NCI-H187 (cell line): ENCODE measurements at regions not wholly inside any gene's neighbourhood (a gene's known extent, or its start where the extent isn't known, plus 50 kb on each side); places are given as distances from the start of the nearest gene placed in this dataset.

Experiments
- DNase-seq, 2 experiments: peaks; one replicate each; lab custom pipeline; 2025; lab: John Stamatoyannopoulos, UW

GRCh38 chr13:107573184-107573583, 642.2 kb downstream of the LIG4 start:
- DNase-seq, result no peak

DNA sequence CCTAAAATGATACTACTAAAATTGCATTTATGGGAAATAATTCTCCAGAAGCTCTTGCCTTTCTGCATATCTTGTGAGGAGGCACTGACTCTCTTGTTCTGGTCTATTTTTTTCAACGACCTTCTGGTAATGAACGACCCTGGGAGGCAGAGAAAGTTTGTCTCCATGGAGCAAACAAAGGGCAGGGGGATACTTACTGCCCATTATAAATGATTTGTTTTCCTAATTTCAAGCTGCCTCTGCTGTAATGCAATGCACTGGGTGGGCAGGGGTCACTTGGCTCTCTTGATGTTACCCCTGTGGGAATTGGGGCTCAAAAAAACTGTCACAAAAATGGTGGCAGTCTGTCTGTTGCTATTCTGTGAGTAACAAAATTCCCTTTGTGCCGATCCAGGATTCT, 643.2 kb downstream of the LIG4 start:
- DNase-seq, result no peak

DNA sequence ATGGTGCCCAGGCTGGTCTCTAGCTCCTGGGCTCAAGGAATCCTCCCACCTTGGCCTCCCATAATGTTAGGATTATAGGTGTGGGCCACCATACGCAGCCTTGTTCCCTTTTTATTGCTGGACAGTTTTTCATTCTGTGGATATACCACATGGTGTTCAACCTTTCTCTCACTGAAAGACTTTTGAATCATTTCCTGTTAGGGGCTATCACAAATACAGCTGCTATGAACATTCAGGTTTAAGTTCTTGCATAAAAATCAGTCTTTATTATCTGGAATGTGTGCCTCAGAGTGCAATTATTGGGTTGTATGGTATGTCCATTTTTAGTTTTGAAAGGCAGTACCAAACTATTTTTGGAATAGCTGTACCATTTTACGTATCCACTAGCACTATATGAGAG, 647.2 kb downstream of the LIG4 start:
- DNase-seq, result no peak

DNA sequence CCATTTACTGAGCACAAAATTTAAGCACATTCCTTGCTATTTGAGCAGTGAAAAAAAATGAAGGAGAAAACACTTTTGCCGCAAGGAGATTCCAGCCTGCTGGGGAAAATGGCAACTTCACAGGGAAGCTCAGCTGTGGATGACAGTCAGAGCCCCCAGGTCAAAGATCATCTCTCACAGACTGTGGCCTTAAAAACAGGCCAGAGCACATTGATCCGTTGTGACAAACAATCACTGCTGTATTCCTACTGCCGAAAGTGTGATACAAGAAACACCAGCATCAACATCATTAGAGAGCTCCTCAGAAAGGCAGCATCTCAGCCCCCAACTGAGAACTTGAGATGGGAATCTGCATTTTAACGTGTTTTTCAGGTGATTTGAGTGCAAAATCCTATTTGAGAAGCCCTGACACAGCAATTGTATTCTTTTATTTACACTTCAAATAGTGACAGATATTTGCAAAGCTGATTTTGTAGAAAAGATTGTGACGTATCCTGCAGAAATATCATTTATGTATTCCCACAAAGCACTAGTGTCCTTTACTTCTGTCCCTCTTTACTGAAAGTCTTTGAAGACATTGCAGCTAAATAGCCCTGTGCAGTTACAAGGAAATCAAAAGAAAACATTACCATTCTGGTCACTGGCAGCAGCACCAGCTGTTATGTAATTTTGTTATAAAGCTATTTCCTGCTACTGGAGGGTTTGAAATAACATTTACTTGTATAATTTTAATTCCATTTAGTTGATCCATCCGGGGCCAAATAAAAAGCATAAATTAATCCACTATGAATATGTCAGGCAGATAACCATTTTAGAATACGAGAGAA, 652.0 kb downstream of the LIG4 start:
- no peak for DNase-seq

DNA sequence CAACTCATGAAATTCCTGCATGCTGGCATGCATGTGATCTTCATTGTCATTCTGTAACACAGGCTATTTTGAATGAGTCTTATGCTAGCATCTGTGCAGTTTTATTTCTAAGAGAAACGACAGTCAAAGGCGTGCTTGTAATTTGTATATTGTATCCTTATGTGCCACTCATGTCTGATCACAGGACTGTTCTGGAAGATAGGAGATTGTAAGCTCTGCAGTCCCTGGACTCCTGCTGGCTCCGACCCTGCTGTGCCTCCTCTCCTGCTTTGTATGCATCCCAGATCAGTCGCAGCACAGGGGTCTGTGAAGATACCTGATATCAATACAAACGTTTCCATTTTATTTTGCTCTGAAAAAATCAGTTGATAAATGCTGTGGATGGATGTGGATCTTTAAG, 653.1 kb downstream of the LIG4 start:
- DNase-seq, result no peak

DNA sequence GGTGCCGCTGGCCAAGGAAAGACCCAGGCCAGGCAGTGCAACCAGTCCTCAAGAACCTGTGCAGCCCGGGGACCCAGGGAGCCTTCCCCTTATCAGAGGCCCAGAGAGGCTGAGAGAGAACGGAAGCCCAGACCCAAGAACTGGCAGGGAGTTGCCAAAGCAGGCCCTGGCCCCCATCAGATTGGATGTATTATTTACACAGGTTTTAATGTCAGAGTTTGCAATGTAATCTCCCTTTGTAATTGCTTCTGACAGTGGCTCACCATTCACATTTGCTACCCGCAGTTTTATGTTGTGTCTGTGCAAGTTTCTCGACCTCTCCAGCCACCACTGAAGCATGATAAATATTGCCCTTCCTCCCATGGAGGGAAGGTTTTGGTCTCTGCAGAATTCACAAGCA, 660.9 kb downstream of the LIG4 start:
- DNase-seq, result peak; percentile 40 to 80

DNA sequence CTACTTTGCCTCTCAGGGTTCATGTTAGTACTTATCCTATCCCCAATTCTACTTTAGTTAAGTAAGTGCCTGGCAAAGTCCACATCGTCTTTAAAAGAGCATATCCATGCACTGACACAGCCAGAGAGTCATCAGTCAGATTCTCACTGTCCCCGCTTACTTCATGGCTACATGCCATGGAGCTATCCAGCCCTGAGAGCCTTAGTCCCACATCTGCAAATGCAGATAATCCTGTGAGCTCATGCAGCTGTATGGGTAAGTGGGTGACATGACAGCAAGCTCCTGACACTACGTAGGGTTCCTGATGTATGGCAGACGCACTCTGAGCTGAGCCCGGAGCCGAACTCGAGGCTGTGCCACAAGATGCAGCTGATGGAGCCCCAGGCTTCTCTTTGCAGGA, 661.5 kb downstream of the LIG4 start:
- no peak for DNase-seq

DNA sequence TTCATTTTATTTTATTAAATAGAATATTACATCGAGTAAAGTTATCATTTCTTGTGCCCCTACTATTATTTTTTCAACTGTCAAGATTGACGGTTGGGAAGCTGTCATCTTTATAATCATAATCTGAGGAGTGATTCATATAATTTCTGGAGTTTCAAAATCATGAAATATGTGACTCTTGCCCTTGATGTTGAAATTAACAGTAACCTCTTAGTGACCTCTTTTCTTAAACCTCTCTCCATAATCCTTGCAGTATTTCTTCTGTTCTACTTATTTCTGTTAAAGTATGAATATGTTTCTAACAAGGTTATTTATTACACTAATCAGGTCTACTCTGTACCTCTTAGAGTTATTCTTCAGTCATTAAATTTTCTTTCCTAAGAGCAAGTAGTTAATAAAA, 663.8 kb downstream of the LIG4 start:
- DNase-seq, result no peak

GRCh38 chr13:107548338-107548737, 667.0 kb downstream of the LIG4 start:
- DNase-seq, result no peak

- DNase-seq, result peak; percentile 46 to 70
These were observed 669.3 kb downstream of the LIG4 start for GRCh38 chr13:107545946-107546502.

- no peak for DNase-seq
These were observed 680.8 kb downstream of the LIG4 start for GRCh38 chr13:107534548-107534947.

- no peak for DNase-seq
These were observed 683.5 kb downstream of the LIG4 start for GRCh38 chr13:107531816-107532215.

DNA sequence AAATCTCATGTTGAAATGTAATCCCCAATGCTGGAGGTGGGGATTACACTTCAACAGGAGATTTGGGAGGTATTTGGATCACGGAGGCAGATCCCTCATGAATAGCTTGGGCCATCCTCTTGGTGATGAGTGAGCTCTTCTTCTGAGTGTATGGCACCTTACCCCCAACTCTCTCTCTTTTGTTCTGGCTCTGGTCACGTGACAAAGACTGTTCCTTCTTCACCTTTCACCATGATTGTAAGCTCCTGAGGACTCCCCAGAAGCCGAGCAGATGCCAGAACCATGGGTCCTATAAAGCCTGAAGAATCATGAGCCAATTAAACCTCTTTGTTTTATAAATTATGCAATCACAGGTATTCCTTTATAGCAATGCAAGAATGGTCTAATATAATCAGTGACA, 684.2 kb downstream of the LIG4 start:
- DNase-seq, result no peak

DNA sequence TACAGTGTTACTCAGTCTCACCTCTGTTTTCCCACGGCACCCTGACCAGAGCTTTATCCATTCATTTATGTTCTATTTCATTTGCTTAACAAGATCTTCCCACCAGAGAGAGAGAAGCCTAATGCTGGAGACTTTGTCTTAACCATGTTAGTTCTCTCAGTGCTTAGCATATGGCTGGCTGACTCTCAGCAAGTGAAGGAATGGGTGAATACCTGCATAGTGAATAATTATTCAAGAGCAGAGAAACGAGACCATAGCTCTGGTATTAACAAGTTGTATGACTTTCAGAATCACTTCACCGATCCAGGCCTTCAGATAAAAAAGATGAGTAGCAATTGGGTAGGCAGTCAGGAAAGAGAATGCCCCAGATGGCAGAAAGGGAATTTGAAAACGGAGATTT, 686.3 kb downstream of the LIG4 start:
- DNase-seq, result no peak

DNA sequence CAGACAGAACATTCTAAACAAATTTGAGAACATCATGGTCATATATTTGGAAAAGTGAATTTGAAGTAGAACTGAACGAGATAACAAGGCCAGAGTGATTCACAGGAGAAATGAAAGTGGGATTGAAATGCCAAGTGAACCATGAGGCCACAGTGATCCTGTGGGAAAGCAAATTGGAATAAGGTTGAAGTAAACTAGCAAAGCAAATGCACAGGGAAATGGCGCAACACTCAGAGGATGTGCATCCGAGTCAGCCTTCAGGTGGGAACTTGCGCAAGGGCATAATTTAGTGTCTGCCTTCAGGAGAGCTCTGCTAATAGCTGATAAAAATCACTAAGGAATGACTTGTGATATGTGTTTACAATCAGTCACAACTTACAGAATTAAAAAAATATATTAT, 696.6 kb downstream of the LIG4 start:
- DNase-seq, result no peak

GRCh38 chr13:107518292-107518691, 697.0 kb downstream of the LIG4 start:
- no peak for DNase-seq

DNA sequence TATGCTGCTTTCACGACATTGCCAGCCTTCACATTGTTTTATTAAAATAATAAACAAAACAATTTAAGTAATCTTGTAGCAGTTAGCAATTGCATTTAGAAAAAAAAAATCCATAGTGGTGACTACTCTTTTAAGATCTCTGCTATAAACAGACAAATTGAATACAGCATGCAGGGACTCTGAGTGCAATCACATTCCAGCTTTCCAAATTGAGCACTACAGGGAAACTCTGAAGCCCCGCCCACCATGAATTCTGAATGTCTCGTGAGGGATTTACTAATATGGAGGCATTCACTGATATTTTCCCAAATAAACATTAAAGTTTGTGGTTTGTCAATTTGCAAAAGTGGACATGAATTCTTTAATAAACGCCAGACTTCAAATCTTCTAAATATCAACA, 698.8 kb downstream of the LIG4 start:
- DNase-seq, result no peak

DNA sequence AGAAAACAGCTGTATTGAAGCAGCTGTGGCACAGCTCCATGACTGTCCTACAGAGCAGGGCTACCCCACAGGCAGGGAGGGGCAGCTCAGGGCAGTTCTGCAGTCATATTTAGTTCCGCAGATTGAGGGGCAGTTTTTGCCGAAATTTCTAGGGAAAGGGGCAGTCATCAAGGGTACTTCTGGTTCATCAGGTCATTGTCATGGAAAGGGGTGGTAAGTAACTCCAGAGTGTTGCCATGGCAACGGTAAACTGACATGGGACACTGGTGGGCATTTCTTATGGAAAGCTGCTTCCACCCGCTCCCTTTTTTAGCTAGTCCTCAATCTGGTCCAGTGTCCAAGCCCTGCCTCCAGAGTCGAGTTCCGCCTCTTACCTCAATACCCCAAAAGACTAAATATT, 702.8 kb downstream of the LIG4 start:
- DNase-seq, result no peak

DNA sequence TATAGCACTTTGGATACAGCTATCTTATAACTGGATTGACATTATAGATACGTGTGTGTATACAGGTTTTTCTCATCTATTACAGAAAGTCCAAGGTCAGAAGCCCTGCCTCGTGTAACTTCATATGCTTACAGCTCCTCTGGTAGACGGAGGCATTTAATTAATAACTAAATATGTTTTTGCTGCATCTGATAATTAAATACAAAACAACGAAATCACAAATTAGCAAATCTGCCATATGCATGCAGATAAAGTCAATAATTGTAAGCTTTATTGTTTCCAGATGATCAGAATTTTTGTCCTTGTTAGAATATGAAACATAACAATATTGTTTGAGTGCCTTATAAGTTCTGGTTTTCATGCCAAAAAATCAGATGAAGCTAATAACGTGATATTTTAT, 717.7 kb downstream of the LIG4 start:
- DNase-seq, result no peak

GRCh38 chr13:107493266-107493665, 722.1 kb downstream of the LIG4 start:
- DNase-seq, result no peak

DNA sequence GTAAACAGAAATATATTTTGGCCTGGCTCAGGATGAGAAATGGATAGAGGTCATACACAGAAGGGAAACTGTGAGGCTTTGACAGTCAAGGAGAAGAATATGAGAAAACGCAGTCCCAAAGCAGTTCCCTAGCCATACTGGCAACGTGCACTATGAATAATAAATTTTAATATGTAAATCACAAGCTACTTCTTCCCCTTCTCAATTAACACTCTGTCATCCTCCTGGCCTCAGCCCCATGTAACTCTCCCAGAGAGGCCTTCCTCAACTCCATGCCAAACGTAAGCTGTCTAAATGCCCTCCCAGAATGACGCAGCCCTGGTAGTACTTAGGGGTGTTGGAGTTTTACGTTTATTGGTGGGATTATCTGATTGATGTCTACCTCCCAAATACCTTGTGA, 732.6 kb downstream of the LIG4 start:
- no peak for DNase-seq

DNA sequence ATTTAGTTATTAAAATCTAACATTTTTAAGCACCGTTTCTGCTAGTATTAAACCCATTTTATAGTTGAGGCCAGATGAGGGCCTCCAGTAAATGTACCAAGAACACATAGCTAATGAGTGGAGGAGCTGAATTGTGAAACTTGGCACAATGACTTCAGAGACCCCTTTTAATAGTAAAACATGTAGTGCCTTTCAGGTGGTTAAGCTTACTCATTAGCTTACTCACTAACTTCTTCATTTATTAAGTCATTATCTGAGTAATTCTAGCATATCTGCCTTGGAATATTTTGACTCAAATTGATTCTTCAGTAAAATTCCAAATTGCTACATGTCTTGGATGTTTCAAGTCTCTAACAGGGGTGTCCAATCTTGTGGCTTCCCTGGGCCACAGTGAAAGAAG, 735.2 kb downstream of the LIG4 start:
- DNase-seq, result no peak

DNA sequence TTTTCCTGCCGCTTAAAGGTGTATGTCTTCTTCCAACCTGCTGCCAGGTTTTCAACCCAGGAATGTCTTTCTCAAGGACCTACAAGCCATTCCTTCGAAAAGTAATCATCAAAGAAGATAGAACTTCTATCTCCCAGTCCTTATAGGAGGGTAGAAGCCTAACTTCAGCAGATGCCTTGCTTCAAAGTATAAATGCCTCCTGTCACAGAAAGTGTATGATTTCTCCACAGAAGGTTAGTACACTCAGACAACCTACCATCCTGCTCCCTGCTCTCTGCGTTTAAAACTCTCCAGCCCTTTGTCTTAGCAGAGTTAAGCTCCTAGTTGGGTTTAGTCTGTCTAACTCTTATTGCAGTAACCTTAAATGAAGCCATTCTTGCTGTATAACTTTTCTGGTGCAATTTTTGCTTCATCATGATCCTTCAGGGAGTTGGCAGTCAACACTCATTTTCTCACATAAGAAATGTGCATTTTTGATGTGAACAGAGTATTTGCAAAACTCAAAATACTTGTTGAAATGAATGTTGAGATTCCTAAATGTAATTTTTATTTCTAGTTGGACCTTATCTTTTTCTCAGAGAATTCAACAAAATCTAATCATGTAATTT, 737.5 kb downstream of the LIG4 start:
- DNase-seq, result no peak
